ENCODE measurements at regions not wholly inside any gene's neighbourhood (a gene's known extent, or its start where the extent isn't known, plus 50 kb on each side); places are given as distances from the start of the nearest gene placed in this dataset.

DNA sequence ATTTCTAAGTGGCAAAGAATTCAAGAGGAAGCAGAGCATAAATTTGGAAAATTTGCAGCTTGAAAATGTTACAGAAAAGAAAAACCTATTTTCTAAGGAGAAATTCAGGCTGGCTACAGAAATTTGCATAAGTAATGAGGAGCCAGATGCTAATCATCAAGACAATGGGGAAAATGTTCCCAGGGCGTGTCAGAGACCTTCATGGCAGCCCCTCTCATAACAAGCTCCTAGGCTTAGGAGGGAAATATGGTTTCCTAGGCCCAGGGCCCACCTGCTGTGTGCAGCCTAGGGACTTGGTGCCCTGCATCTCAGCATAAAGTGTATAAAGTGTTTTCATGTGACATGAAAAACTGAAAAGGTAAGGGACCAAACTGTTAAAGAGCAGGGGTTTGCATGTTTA, 1796.3 kb upstream of the FLRT2 start:
- no peak for DNase-seq (ENCODE audit: insufficient read length, low spot score)
- TF ChIP-seq, protein P1, sequence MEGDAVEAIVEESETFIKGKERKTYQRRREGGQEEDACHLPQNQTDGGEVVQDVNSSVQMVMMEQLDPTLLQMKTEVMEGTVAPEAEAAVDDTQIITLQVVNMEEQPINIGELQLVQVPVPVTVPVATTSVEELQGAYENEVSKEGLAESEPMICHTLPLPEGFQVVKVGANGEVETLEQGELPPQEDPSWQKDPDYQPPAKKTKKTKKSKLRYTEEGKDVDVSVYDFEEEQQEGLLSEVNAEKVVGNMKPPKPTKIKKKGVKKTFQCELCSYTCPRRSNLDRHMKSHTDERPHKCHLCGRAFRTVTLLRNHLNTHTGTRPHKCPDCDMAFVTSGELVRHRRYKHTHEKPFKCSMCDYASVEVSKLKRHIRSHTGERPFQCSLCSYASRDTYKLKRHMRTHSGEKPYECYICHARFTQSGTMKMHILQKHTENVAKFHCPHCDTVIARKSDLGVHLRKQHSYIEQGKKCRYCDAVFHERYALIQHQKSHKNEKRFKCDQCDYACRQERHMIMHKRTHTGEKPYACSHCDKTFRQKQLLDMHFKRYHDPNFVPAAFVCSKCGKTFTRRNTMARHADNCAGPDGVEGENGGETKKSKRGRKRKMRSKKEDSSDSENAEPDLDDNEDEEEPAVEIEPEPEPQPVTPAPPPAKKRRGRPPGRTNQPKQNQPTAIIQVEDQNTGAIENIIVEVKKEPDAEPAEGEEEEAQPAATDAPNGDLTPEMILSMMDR (IDR thresholded peaks at IDR 0.05; ENCODE audit: insufficient read depth, missing control alignments), result no peak
- no peak for FAIRE-seq

DNA sequence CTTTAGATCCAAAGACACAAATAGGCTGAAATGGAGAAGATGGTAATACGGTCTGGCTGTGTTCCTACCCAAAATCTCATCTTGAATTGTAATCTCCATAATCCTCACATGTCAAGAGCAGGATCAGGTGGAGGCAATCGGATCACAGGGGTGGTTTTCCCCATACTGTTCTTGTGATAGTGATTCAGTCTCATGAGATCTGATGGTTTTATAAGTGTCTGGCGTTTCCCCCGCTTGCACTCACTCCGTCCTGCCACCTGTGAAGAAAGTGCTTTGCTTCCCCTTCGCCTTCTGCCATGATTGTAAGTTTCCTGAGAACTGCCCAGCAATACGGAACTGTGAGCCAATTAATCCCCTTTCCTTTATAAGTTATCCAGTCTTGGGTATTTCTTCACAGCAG, 1795.5 kb upstream of the FLRT2 start:
- peak; percentile 95 for FAIRE-seq
- TF ChIP-seq, protein P1 (IDR thresholded peaks at IDR 0.05; ENCODE audit: insufficient read depth, missing control alignments), result no peak
- DNase-seq (ENCODE audit: insufficient read length, low spot score), result no peak

DNA sequence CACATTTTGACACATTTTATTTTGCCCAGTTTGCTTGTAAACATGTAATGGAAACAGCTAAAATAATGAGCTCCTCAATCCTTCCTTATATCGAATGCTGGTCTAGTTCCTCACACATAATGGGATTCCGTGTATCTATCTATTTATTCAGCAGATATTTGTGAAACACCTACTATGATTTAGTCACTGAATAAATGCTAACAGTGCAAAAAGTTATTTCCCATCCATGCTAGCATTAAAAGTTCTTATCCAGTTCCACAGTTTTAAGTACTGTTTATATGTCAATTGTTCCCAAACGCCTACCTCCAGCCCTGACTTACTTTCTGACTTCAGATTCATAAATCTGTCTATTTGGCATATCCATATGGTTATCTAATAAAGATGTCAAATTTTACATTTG, 1788.7 kb upstream of the FLRT2 start:
- no peak for FAIRE-seq
- TF ChIP-seq, protein P1 (IDR thresholded peaks at IDR 0.05; ENCODE audit: insufficient read depth, missing control alignments), result no peak
- DNase-seq (ENCODE audit: insufficient read length, low spot score), result no peak

DNA sequence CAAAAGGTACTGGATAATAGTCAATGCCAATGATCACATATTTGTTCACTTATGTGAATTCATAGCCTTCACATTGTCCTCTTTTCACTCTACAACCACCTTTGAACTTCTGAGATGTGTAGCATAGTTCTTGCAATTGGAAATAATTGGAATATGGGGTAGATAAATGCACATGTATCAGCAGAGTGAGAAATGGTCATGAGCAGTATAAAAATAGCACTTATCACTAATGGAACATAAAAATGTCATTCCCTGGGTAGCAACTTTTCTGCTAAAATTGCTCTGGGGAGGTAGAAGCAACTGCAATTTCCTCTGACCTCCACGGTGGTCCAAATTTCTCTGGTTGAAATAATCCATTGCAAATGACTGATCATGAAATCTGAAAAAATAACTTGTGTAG, 1785.7 kb upstream of the FLRT2 start:
- DNase-seq (ENCODE audit: insufficient read length, low spot score) (no peak), FAIRE-seq (no peak)
- TF ChIP-seq, protein P1 (IDR thresholded peaks at IDR 0.05; ENCODE audit: insufficient read depth, missing control alignments), result no peak

DNA sequence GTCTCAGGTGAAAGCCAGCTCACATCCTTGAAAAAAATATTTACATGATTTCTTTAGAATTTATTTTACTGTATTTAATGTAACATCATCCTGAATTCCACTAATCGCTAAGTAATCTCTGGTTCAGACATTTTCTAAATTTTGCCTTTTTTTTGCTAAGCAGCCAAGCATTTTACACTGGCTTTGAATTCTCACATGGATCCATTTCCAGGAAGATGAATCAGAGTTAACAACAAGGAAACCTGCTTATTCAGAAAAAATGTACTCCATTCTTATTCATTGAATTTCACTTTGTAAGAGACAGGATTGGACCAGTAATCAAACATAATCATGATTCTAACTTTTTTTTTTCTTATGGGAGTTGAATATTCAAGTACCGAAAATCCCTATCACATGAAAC, 1785.1 kb upstream of the FLRT2 start:
- FAIRE-seq, result no peak
- TF ChIP-seq, protein P1 (IDR thresholded peaks at IDR 0.05; ENCODE audit: insufficient read depth, missing control alignments), result no peak
- no peak for DNase-seq (ENCODE audit: insufficient read length, low spot score)

DNA sequence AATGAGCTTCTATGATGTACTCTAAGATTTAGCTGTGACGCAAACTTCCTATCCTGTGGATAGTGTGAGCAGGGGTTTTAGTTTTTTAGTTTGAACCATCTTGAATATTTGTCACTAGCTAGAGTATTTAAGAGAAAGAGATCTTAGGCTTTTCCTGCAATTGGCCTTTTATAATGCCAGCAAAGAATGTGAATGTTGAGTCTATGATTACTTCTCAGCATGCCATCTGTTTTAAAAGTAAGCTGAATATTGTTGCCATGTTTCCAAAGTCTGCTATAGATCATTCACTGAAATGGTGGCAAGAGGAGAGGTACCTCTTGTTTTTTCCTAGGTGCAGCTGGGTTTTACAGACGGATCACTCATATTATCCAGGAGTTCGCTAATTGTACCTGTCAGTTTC, 1783.6 kb upstream of the FLRT2 start:
- FAIRE-seq (no peak), DNase-seq (ENCODE audit: insufficient read length, low spot score) (no peak)
- TF ChIP-seq, protein P1 (IDR thresholded peaks at IDR 0.05; ENCODE audit: insufficient read depth, missing control alignments), result no peak

DNA sequence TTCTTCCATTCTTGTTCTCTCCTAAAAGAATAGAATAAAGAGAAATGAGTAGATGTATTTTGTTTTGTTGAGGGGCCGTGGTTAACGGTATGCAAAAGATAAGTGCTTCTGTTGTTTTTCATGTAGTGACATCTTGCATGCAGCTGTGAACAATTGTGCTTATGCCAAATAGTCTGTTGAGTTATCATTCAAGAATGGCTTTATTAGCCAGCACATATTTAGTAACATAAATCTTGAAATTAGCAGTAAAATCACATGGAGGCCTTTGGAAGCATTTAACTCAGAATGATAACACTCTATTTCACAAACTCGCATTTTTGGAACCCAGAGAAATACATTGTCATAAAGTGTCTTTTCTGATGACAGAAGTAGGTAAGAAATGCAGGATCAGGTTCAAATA, 1772.0 kb upstream of the FLRT2 start:
- FAIRE-seq (no peak), DNase-seq (ENCODE audit: insufficient read length, low spot score) (no peak)
- TF ChIP-seq, protein P1 (IDR thresholded peaks at IDR 0.05; ENCODE audit: insufficient read depth, missing control alignments), result no peak
